Endothelial cell (in vitro differentiated cells): ENCODE measurements at regions not wholly inside any gene's neighbourhood (a gene's known extent, or its start where the extent isn't known, plus 50 kb on each side); places are given as distances from the start of the nearest gene placed in this dataset.

Source experiments
- DNase-seq: peaks from one replicate; pipeline ENCODE4 v3.0.0; 2021; ENCODE audit warnings: low spot score
- H3K27ac Mint-ChIP-seq: one replicate; pipeline ENCODE4 v1.8.0; 2021; ENCODE audit warnings: mixed read lengths, inconsistent platforms; ENCODE audit not compliant: unreplicated experiment
- H3K27me3 Mint-ChIP-seq: one replicate; pipeline ENCODE4 v1.8.0; 2021; ENCODE audit warnings: mild to moderate bottlenecking, moderate library complexity, mixed read lengths, inconsistent platforms; ENCODE audit not compliant: unreplicated experiment
- H3K36me3 Mint-ChIP-seq: one replicate; pipeline ENCODE4 v1.8.0; 2021; ENCODE audit warnings: mild to moderate bottlenecking, low read depth, mixed read lengths, inconsistent platforms; ENCODE audit not compliant: unreplicated experiment
- H3K4me1 Mint-ChIP-seq: one replicate; pipeline ENCODE4 v1.8.0; 2021; ENCODE audit warnings: mild to moderate bottlenecking, mixed read lengths, inconsistent platforms; ENCODE audit not compliant: unreplicated experiment
- H3K4me3 Mint-ChIP-seq: one replicate; pipeline ENCODE4 v1.8.0; 2021; ENCODE audit warnings: mild to moderate bottlenecking, mixed read lengths, inconsistent platforms; ENCODE audit not compliant: unreplicated experiment
- H3K9me3 Mint-ChIP-seq: one replicate; pipeline ENCODE4 v1.8.0; 2021; ENCODE audit warnings: mixed read lengths, inconsistent platforms; ENCODE audit not compliant: unreplicated experiment
- CTCF ChIP-seq: fragments of 200-600 bp; sonication (generic); IDR thresholded peaks from one replicate; pipeline ENCODE4 v1.5.0; 2021; ENCODE audit warnings: antibody characterized with exemption; ENCODE audit not compliant: unreplicated experiment

GRCh38 chr4:123877551-123877950, 481.0 kb downstream of the SPRY1 start:
- H3K4me1 Mint-ChIP-seq = no peaks in the 10 kb centered on the region
- no peak for TF ChIP-seq CTCF
- H3K27ac Mint-ChIP-seq = no peak overlapping the region
- DNase-seq = no peak
- H3K27me3 Mint-ChIP-seq = no peaks in the 10 kb centered on the region
- H3K36me3 Mint-ChIP-seq = no peaks in the 10 kb centered on the region
- no peaks in the 10 kb centered on the region for H3K9me3 Mint-ChIP-seq
- H3K4me3 Mint-ChIP-seq = no peak overlapping the region

GRCh38 chr4:123878976-123879375, 482.4 kb downstream of the SPRY1 start:
- Mint-ChIP-seq H3K27me3 (no peaks in the 10 kb centered on the region), H3K4me3 (no peak overlapping the region), H3K36me3 (no peaks in the 10 kb centered on the region), H3K9me3 (no peaks in the 10 kb centered on the region), H3K4me1 (no peaks in the 10 kb centered on the region), H3K27ac (no peak overlapping the region)
- no peak for TF ChIP-seq CTCF
- no peak for DNase-seq

- Mint-ChIP-seq H3K27me3 (no peaks in the 10 kb centered on the region), H3K27ac (no peak overlapping the region), H3K4me3 (no peak overlapping the region), H3K4me1 (no peaks in the 10 kb centered on the region), H3K36me3 (peaks cover 6% of the 10 kb centered on the region), H3K9me3 (no peaks in the 10 kb centered on the region)
- no peak for DNase-seq
- no peak for TF ChIP-seq CTCF
Measured at GRCh38 chr4:123880631-123881030, 484.0 kb downstream of the SPRY1 start.

GRCh38 chr4:123884922-123885321, 488.3 kb downstream of the SPRY1 start:
- DNase-seq = no peak
- no peaks in the 10 kb centered on the region for H3K9me3 Mint-ChIP-seq
- H3K4me1 Mint-ChIP-seq = no peaks in the 10 kb centered on the region
- no peak for TF ChIP-seq CTCF
- H3K4me3 Mint-ChIP-seq = no peak overlapping the region
- H3K36me3 Mint-ChIP-seq = peaks cover 6% of the 10 kb centered on the region
- no peak overlapping the region for H3K27ac Mint-ChIP-seq
- H3K27me3 Mint-ChIP-seq = no peaks in the 10 kb centered on the region

GRCh38 chr4:123889507-123889906, 492.9 kb downstream of the SPRY1 start:
- no peaks in the 10 kb centered on the region for H3K4me1 Mint-ChIP-seq
- peaks cover 6% of the 10 kb centered on the region for H3K36me3 Mint-ChIP-seq
- no peak overlapping the region for H3K27ac Mint-ChIP-seq
- no peak overlapping the region for H3K4me3 Mint-ChIP-seq
- H3K27me3 Mint-ChIP-seq = no peaks in the 10 kb centered on the region
- no peak for TF ChIP-seq CTCF
- no peaks in the 10 kb centered on the region for H3K9me3 Mint-ChIP-seq
- DNase-seq = no peak
